OCI-M2 (cell line): ENCODE measurements at regions not wholly inside any gene's neighbourhood (a gene's known extent, or its start where the extent isn't known, plus 50 kb on each side); places are given as distances from the start of the nearest gene placed in this dataset.

ENCODE experiments used
- DNase-seq: peaks from one replicate; lab custom pipeline; 2025; ENCODE audit not compliant: unreplicated experiment; lab: John Stamatoyannopoulos, UW

DNA sequence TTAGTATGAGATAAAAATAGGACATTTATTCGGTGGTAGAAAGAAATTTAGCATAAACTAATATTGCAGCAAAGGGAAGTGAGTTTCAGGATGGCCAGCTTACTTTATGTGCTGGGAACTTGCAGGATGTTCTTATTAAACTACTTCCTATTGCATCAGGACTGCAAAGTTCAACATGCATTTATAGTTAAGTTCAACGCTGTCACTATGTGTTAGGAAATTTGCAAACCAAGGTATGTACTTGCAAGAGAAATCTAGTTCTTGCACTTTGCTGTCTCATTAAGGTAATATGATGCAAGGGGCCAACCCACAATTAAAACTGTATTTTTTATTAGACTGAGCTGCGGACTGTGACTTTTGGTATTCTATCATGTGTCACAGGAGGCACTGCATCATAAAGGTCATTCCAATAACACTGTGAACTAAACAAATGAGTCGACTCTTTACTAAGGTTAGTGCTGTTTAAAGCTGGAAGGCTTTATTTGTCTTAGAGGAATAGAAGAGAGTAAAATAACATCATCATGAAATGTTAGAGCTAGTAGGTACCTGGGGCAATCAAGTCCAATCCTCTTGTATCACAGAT, 1525.7 kb upstream of the TENM3 start:
- DNase-seq = no peak

DNA sequence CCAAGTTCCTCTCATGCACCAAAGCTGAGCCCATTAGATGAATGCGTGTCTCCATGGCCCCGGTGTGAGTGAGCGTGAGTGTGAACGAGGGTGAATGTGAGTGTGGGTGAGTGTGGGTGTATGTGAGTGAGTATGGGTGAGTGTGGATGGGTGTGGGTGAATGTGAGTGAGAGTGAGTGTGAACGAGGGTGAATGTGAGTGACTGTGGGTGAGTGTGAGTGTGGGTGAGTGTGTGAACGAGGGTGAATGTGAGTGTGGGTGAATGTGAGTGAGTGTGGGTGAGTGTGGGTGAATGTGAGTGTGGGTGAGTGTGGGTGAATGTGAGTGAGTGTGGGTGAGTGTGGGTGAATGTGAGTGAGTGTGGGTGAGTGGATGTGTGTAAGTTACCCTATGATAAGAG, 1521.8 kb upstream of the TENM3 start:
- no peak for DNase-seq

DNA sequence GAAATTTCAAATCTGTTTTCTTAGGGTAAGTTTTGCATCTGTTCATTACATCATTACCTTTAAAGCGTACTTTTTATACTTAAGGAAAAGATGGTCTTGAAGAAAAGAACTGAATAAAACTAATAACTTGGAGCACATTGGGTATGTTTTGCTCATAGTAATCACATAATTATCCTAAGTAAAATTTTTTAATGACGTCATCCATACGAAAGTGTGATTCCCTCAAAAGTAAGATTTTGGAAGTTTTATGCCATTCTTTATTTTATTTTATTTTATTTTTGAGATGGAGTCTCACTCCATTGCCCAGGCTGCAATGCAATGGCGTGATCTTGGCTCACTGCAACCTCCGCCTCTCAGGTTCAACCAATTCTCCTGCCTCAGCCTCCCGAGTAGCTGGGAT, 1516.6 kb upstream of the TENM3 start:
- no peak for DNase-seq

DNA sequence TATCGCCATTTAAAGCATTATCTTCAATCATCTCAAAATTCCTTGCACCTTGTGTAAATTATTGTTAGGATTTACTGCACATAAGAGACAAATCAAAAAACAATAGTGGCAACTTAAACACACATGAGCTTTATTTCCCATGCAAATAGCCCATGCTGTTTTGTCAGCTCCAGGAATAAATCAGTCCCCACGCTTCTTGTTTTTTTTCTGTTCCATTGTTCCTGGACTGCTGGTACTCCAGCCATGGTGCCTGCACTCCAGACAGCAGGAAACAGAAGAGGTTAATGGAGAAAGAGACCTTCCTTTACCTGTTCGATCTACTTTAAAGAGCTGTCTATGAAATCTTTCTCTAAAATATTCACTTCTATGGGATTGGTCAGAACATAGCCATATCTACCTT, 1515.7 kb upstream of the TENM3 start:
- no peak for DNase-seq

DNA sequence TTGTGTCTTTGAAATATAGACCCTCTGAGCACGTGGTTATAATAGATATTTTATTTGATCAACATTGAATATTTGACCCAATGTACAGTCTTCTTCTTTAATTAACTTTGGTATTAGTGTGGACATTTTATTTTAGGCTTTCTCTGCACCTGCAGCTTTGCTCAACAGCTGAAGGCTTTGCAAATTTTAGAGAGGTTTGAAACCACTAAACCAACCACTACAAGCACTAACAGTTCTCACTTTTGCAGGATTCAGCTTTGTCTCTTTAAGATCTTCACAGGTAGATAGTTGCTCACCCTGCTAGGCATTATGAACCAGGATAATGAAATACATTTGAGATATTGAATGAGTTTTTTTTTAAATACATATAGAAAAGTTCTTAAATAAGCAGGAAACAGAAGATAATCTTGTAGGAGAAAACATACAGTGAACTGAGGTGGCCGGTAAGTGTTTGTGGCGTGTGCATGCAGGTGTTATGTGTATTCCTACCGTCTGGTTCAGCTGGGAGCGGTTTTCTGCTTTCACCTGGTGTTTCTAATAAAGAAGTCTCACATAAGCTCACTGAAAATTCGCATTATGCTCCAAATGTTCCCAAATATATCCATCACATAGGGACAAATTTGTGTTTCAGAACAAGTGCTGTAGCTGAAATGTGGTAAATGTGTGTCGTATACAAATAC, 1508.3 kb upstream of the TENM3 start:
- no peak for DNase-seq

DNA sequence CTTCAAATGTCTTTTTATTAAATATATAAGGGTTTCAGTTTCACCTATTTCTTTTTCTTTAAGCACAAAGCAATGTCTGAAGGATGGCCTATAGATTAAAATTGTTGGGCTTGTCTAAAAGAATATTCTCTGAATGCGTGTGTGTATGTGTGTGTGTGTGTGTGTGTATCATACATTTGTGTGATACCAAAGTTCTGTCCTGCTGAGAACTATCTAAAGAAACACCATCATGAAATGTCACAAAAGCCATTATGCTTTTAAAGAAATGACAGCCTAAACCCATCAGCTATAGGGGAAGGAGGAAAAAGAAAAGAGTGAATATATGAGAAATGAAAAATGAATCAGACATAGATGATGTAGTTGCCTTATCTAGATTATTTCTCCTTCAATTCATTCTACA, 1501.5 kb upstream of the TENM3 start:
- no peak for DNase-seq

DNA sequence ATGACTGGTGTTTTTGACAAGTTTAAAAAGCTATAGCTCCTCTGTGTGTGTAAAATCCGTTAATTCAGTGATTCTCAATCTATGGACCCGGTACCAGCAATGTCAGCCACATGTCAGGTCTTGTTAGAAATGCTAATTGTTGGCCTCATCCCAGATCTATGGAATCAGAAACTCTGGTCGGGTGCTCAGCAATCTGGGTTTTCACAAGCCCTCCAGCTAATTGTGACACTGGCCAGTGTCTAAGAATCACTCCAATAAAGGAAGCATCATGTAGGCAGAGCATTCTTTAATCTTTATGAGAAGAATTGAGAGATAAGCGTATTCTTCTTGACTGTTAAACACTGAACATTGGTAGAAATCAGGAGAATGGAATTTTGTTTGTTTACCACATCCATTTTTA, 1498.2 kb upstream of the TENM3 start:
- DNase-seq = no peak

DNA sequence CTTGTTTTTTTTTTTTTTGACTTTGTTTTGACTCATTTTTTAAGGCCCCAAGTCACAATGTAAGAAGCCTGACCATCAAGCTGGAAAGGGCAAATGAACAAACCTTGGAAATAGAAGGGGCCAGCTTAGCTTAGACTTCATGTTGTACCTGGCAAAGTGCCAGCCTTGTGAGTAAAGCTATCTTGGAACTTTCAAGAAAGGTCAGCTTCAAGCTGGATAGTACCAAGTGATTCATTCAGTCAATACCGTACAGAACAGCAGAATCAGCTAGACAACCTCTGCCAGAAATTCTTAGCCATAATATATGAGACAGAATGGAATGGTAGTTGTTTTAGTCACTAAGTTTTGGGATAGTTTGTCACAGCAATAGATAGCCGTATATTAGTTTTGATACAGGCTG, 1492.2 kb upstream of the TENM3 start:
- no peak for DNase-seq

DNA sequence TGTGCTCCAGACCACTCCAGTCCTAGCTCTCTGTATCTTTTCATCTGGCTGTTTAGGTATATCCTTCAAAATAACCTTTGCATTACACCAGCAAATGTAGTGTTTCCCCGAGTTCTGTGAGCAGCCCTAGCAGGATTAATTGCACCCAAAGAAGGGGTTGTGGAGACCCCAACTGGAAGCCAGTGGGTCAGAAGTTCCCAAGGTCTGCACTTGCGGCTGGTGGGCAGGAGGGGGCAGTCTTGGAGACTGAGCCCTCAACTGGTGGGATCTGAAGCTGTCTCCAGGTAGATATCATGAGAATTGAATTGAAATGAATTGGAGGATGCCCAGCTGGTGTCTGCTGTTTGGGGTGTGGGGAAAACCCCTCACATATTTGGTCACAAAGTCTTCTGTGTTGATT, 1485.3 kb upstream of the TENM3 start:
- DNase-seq = no peak

DNA sequence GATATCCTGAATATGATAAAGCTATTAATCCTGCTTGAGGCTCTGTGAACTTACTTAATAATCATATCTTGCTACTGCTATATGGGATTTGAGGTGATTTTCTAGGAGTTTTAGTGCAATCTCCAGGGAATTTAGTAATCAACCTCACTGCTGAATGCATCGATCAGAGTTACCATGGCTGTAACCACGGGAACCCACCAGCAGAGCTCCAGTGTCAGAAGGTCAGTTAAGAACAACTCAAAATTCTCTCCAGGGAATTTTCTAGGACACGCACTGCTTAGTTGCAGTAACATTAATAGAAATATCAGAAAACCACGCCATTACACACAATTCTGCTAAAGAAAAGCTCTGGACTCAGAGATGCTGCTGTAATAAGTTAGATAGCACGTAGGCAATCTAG, 1477.2 kb upstream of the TENM3 start:
- DNase-seq = no peak

DNA sequence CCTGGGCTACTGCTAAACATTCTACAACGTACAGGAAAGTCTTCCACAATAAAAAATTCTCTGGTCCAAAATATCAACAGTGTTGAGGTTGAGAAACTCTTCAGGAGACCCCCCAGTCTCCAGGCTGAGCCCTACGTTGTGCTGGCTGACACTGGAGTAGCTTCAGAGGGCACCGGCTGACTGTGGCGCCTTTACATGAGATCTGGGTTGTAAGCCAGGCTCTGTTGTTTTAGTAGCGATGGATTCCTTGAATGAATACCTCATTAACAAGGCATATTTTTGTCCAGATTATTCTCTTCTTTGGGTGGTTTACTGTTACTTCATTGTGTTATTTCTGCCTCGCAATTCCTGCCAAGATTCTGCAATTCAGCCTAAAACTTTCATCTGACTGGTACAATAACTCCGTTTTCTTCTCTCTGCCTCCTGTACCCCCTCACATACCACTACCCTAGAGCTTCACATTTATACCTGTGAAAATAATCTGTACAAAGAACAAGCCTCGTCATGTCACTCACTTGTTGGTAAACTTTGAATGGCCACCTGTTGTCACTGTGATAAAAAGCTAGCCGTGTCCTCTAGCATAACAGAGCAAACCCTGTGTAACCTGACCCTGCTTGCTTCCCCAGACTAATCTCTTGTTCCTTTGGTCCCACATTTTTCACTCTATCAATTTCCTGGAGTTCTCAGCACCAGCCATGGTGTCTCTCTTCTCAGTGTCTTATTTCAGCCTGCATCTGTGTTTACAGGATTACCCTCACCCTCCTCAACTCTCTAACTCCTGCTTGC, 1476.1 kb upstream of the TENM3 start:
- no peak for DNase-seq

DNA sequence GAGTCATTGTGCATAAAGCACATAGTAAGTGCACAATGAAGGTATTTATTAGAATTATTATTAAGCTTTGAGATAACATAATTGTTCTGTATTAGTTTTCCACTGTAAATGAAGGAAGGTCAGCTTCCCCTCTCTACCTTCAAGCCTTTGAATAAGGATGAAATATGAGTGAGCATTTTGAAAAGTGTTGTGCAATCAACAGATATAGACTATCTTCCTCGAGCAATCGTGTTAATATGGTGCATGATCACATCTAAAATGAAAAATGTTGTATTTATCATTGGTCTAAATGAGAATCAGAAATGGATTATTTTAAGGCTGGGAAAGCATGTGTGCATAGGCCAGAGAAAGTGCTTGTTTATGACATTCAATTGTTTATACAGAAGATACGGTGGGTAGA, 1474.6 kb upstream of the TENM3 start:
- no peak for DNase-seq

DNA sequence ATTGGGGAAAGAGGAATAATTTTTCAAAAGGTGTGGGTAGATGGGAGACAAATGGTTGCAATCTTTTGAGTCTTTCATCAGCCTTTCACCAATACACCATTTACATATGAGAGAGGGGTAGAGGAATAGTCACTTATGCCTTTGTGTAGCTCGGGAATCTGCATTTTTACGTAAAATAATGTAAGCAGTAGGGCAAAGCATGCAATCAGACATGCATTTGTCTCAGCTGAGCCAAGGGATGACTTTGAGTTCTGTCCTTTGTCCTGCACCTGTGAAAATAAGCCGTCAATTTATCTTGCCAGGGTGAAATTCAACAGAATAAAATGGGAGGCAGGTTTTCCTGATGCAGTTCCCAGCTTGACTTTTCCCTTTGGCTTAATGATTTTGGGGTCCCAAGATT, 1473.4 kb upstream of the TENM3 start:
- DNase-seq = no peak

DNA sequence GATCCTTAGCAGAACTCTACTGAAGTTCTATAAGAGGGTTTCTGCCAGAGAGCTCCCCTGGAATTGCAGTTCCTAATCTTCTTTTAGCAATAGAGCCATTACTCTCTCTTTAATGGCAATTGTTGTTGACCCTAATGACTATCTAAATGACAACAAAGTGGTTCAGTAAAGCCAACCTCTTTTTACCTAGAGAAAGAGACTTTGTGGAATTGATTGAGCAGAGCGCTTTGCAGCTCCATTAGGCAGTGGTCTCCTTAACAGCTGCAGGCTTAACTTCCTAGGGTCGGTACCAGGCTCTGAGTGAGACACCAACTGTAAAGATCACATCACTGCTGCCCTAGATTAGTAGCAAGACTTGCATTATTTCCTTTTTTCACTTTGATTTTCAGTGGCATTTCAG, 1472.9 kb upstream of the TENM3 start:
- DNase-seq = no peak

DNA sequence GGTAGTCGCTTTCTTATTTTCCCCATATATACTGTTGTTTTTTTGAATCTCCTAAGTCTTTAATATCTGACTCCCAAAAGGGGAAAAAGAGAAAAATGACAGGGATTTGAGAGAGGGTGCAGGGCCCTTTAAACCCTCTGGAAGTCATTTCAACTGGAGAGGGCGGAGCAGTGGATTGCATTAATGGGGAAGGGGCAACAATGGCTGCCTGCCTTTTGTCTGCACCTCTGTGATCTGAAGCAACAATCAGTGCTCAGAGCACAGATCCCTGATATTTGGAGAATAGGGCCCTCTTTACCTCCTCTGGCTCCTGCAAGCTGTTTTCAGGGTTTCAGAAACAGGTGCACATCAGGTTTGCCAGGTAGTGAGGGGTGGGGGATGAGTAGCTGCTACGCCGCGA, 1458.3 kb upstream of the TENM3 start:
- no peak for DNase-seq

DNA sequence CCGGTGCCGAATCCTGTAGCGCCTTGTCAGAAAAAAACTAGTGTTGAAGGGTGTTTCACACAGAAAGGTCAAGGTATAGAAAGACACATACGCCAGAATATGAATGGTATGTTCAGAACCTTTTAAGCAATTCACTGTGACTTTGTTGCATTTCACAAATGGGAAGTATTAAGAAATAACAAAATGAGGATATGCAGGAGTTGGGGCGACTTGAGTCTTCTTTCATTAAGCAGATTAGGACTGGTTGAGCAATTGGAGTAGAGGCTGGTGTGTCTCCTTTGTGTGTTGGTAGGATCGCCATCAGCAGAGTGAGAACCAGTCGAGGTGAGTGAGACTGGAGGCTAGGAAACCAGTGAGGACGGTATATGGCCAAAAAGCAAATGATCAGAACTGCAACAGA, 1454.5 kb upstream of the TENM3 start:
- no peak for DNase-seq

DNA sequence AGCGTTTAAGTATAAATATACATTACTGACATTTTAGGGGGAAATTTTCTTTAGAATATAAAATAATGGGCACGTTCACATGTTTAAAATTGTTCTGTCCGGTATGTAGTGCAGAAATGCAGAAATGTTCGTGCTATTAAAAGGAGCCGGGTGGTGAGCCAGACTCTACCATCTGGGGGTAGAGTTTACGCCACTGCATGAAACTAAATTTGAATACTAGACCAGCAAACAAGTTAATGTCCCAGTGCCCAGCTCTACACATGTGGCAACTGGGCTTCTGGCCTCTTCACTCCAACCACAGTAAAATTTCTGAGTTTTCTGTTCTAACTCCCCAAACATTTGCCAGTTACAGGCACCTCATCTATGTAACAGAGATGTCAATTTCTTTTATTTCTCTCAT, 1453.3 kb upstream of the TENM3 start:
- no peak for DNase-seq

DNA sequence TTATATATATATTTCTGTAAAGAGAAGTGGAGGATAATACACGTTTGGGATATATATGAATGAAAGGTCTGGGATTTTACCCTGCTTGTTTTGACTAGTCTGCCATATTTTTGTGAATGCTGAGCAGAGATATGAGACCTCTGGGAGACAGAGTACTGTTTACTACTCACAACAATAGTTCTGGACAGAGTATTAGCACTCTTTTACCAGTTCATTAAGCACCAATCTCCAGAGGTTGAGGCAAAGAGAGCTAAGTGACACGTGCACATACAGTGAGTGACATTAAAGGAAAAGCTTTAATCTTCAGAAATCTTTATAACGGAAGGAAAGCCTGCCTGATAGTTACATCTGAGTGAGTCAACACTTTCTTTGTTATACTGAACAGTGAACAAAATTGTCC, 1452.7 kb upstream of the TENM3 start:
- DNase-seq = no peak

DNA sequence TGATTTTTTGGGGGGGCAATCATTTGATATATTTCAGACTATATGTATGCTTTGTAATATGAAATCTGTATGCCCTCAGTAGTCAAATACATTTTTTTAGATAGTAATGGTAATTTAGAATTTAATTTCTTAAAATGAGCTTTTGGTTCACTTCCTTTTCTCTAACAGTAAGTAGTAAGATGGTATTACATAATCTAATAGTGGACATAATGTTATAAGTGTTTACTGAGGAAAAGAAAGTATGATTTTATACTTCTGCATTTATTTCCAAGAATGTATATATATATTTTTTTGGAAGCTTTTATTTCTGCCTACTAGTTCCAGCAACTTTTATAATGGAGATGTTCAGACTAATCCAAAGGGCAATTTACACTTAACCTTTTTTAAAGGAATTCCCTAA, 1450.7 kb upstream of the TENM3 start:
- no peak for DNase-seq

DNA sequence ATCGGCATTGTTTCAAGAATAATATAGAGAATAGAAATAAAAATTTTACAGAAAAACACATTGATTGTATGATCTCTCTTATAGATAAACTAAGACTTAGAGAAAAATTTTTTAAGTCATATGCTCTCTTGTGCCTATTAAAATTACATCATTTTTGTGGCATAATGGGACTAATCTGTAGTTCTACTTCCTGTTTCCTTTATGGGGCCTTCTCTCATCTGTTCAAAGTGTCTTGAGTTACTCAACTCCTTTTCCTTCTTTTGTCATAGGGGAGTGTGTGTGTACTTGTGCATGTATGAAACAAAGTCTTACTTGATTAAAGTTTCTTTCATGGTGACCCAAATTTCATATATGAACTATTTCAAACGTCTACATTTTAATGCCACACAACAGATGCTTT, 1448.9 kb upstream of the TENM3 start:
- DNase-seq = no peak

DNA sequence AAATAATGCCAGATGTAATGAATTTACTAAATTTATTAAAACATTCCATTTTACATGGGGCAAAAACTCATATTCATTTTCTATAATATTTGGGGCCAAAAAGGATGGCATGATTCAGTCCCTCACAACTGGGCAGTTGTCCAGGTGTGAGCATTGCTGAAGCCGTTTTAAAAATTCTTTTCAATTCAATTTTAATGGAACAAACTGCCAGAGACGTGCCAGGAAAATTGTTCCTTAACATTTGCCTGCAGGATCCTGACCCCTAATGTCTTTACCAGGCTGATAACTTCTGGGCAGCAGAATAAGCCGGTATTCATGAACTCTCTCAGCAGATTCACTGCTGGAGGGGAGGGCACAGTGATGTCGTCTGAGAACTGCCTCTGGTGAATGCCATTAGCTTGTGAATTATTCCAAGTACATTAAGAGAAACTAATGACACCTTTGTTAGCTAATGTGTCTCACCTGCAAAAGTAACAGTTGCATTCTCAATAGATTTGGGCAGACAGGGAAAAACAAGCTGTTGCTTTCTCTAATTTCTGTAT, 1445.1 kb upstream of the TENM3 start:
- no peak for DNase-seq

DNA sequence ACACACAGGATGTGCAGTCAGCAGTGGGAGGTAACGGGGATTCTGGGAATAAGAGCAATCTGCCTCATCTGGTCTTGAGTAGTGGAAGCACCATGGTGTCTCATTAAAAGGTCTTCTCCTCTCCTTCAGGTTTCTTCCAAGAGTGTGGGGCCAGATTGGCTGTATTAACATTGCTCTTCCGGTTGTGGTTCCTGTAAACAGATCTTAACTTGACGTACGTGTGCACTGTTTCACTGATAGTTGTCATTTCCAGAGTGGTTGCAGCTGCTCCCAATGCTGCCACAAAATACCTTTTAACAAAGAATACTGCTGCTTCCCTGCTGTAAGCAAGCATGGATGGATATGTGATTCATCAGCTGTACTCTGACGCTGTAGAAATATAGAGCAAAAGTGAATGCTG, 1443.4 kb upstream of the TENM3 start:
- DNase-seq = no peak
